Medulla oblongata (tissue), 1 donor: ENCODE measurements at regions not wholly inside any gene's neighbourhood (a gene's known extent, or its start where the extent isn't known, plus 50 kb on each side); places are given as distances from the start of the nearest gene placed in this dataset.
"Not testable (repeated sequence)": the region's sequence is repeated elsewhere in the genome, so short reads cannot be mapped to it uniquely, and the experiment has no call there.

Source experiments
- DNase-seq: peaks from one replicate; pipeline ENCODE4 v3.0.0-alpha.2; 2015; ENCODE audit errors: extremely low spot score

GRCh38 chr2:10223932-10224720 is 78.6 kb upstream of the HPCAL1 start:
- no peak for DNase-seq

- no peak for DNase-seq
Measured at GRCh38 chr2:10224734-10225133, 78.0 kb upstream of the HPCAL1 start.

GRCh38 chr2:10225291-10226037 is 77.2 kb upstream of the HPCAL1 start:
- no peak for DNase-seq

GRCh38 chr2:10226038-10226724 is 76.5 kb upstream of the HPCAL1 start:
- no peak for DNase-seq

- DNase-seq: no peak
Measured at GRCh38 chr2:10228611-10229365, 73.9 kb upstream of the HPCAL1 start.

GRCh38 chr2:10229462-10230099 is 73.1 kb upstream of the HPCAL1 start:
- DNase-seq: no peak

GRCh38 chr2:10230499-10230898 is 72.2 kb upstream of the HPCAL1 start:
- DNase-seq: no peak

- not testable (repeated sequence) for DNase-seq
Measured at GRCh38 chr2:10230921-10231320, 71.8 kb upstream of the HPCAL1 start.

- no peak for DNase-seq
Measured at GRCh38 chr2:10231551-10232085, 71.1 kb upstream of the HPCAL1 start.

- DNase-seq: no peak
Measured at GRCh38 chr2:10232096-10232815, 70.4 kb upstream of the HPCAL1 start.

GRCh38 chr2:10233131-10234012 is 69.3 kb upstream of the HPCAL1 start:
- no peak for DNase-seq

GRCh38 chr2:10234013-10234306 is 68.7 kb upstream of the HPCAL1 start:
- DNase-seq: no peak

- DNase-seq: no peak
Measured at GRCh38 chr2:10234409-10235094, 68.2 kb upstream of the HPCAL1 start.

GRCh38 chr2:10235099-10235908 is 67.4 kb upstream of the HPCAL1 start:
- DNase-seq: no peak

GRCh38 chr2:10235909-10236550 is 66.7 kb upstream of the HPCAL1 start:
- DNase-seq: no peak

- DNase-seq: no peak
Measured at GRCh38 chr2:10236571-10237391, 65.9 kb upstream of the HPCAL1 start.
